Mesenchymal stem cell (in vitro differentiated cells and primary cell): ENCODE measurements at regions not wholly inside any gene's neighbourhood (a gene's known extent, or its start where the extent isn't known, plus 50 kb on each side); places are given as distances from the start of the nearest gene placed in this dataset.

Experiments
- DNase-seq: peaks from one replicate; pipeline ENCODE4 v3.0.0-alpha.2; 2013
- H2AFZ ChIP-seq: one replicate; pipeline ENCODE4 v1.6.1; 2013; ENCODE audit warnings: low read depth, mild to moderate bottlenecking, control low read depth, inconsistent platforms, low read length, moderate library complexity
- H2AK5ac ChIP-seq: 2 replicates; pipeline ENCODE4 v1.6.1; 2013; ENCODE audit warnings: low read length, moderate library complexity, mild to moderate bottlenecking, inconsistent platforms; ENCODE audit not compliant: severe bottlenecking
- H2BK120ac ChIP-seq: one replicate; pipeline ENCODE4 v1.6.1; 2013; ENCODE audit warnings: low read depth, mild to moderate bottlenecking, inconsistent platforms, low read length, moderate library complexity
- H2BK12ac ChIP-seq, 2 experiments: one replicate each; pipeline ENCODE4 v1.6.1; 2013; ENCODE audit warnings: inconsistent platforms in 2 of 2, low read length in 2 of 2, mild to moderate bottlenecking in 2 of 2, moderate library complexity in 2 of 2, control low read depth in 1 of 2
- H2BK15ac ChIP-seq: one replicate; pipeline ENCODE4 v1.6.1; 2013; ENCODE audit warnings: mild to moderate bottlenecking, low read depth, inconsistent platforms; ENCODE audit not compliant: poor library complexity, severe bottlenecking
- H2BK5ac ChIP-seq: 2 replicates; pipeline ENCODE4 v1.6.1; 2013; ENCODE audit warnings: low read depth, mild to moderate bottlenecking, low read length, control low read depth, inconsistent platforms; ENCODE audit not compliant: poor library complexity, severe bottlenecking
- H3K14ac ChIP-seq, 2 experiments: one replicate each; pipeline ENCODE4 v1.6.1; 2013; ENCODE audit warnings: inconsistent platforms in 2 of 2, low read length in 2 of 2, control low read depth in 1 of 2, mild to moderate bottlenecking in 1 of 2, moderate library complexity in 1 of 2
- H3K18ac ChIP-seq, 2 experiments: one replicate each; pipeline ENCODE4 v1.6.1; 2013; ENCODE audit warnings: inconsistent platforms in 2 of 2, low read length in 2 of 2, control low read depth in 1 of 2, low read depth in 1 of 2, mild to moderate bottlenecking in 1 of 2
- H3K23ac ChIP-seq, 2 experiments: one replicate each; pipeline ENCODE4 v1.6.1; 2013; ENCODE audit warnings: inconsistent platforms in 2 of 2, low read length in 2 of 2, mild to moderate bottlenecking in 2 of 2, moderate library complexity in 2 of 2, control low read depth in 1 of 2
- H3K27ac ChIP-seq: 2 replicates; pipeline ENCODE4 v1.5.1; 2013; ENCODE audit warnings: mild to moderate bottlenecking, moderate library complexity, low read length, control low read depth, inconsistent platforms; ENCODE audit not compliant: poor library complexity, severe bottlenecking
- H3K27me3 ChIP-seq, 2 experiments: 2 replicates each; pipeline versions ENCODE4 v1.6.1 to v1.7.0; 2013; ENCODE audit warnings: low read length in 2 of 2, mild to moderate bottlenecking in 2 of 2, moderate library complexity in 2 of 2, control low read depth in 1 of 2, inconsistent platforms in 1 of 2; ENCODE audit not compliant: control insufficient read depth in 1 of 2, insufficient read depth in 1 of 2
- H3K36me3 ChIP-seq, 2 experiments: 2 replicates each; pipeline versions ENCODE4 v1.6.1 to v1.7.0; 2013; ENCODE audit warnings: low read length in 2 of 2, control low read depth in 1 of 2, inconsistent platforms in 1 of 2, low read depth in 1 of 2, mild to moderate bottlenecking in 1 of 2; ENCODE audit not compliant: insufficient read depth in 2 of 2, control insufficient read depth in 1 of 2
- H3K4ac ChIP-seq, 2 experiments: one replicate each; pipeline ENCODE4 v1.6.1; 2013; ENCODE audit warnings: inconsistent platforms in 2 of 2, low read length in 2 of 2, mild to moderate bottlenecking in 2 of 2, moderate library complexity in 2 of 2, control low read depth in 1 of 2, low read depth in 1 of 2
- H3K4me1 ChIP-seq: 2 replicates; pipeline ENCODE4 v1.6.1; 2013; ENCODE audit warnings: low read depth, low read length, control low read depth; ENCODE audit not compliant: control insufficient read depth, insufficient read depth
- H3K4me2 ChIP-seq: 2 replicates; pipeline ENCODE4 v1.6.1; 2013; ENCODE audit warnings: low read length, mild to moderate bottlenecking, inconsistent platforms; ENCODE audit not compliant: poor library complexity, severe bottlenecking
- H3K4me3 ChIP-seq, 2 experiments: 2 replicates each; pipeline versions ENCODE4 v1.5.1 to v1.7.0; 2013; ENCODE audit warnings: low read length in 2 of 2, mild to moderate bottlenecking in 2 of 2, control low read depth in 1 of 2, low read depth in 1 of 2; ENCODE audit not compliant: insufficient read depth in 1 of 2
- H3K79me1 ChIP-seq: replicated peaks from 2 replicates; pipeline ENCODE4 v1.6.1; 2013; ENCODE audit warnings: mild to moderate bottlenecking, control low read depth, low read length, inconsistent platforms; ENCODE audit not compliant: poor library complexity, severe bottlenecking
- H3K9ac ChIP-seq: 2 replicates; pipeline ENCODE4 v1.7.0; 2013; ENCODE audit warnings: mild to moderate bottlenecking, low read length, moderate library complexity
- H3K9me3 ChIP-seq: 2 replicates; pipeline ENCODE4 v1.7.0; 2013; ENCODE audit warnings: mild to moderate bottlenecking, low read length; ENCODE audit not compliant: control insufficient read depth
- H4K8ac ChIP-seq: one replicate; pipeline ENCODE4 v1.6.1; 2013; ENCODE audit warnings: inconsistent platforms, mild to moderate bottlenecking, low read length, moderate library complexity
- H4K91ac ChIP-seq: one replicate; pipeline ENCODE4 v1.6.1; 2013; ENCODE audit warnings: mild to moderate bottlenecking, low read length, inconsistent platforms
- WGBS: methylation state at CpG from one replicate; pipeline ENCODE4 v1.1.7; 2013; ENCODE audit warnings: mixed read lengths; 5-methylcytosine and 5-hydroxymethylcytosine counted together

DNA sequence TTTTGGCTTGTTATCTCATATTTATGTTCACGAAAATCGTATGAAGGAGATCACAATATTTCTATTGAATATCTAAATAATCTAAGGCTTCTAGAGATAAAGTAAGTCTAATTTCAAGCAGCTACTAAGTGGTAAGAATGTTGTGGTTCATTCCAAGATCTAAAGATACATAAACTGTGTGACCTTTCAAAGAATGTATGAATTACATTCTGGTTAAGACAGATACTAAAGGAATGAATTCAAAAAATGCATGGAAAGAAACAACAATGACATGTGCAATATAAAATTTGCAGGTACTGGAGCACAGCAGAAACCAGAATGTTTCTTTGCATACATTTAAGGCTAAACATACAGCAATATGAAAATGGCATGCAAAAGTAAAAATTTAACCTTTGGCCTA, 1214.6 kb downstream of the CDH8 start:
- H2AFZ ChIP-seq, result no peak overlapping the region
- no peak overlapping the region for H3K23ac ChIP-seq
- H3K18ac ChIP-seq, result no peak overlapping the region
- no peak overlapping the region for H3K9ac ChIP-seq
- DNase-seq, result no peak
- H4K91ac ChIP-seq, result no peak overlapping the region
- H3K4me3 ChIP-seq, result no peak overlapping the region
- peaks cover under 1% of the 10 kb centered on the region for H3K9me3 ChIP-seq
- H3K79me1 ChIP-seq, result no peaks in the 10 kb centered on the region
- no peak overlapping the region for H2BK15ac ChIP-seq
- H3K14ac ChIP-seq, result no peak overlapping the region
- no peak overlapping the region for H2BK12ac ChIP-seq
- H3K36me3 ChIP-seq, result no peaks in the 10 kb centered on the region
- no peak overlapping the region for H3K4ac ChIP-seq
- no peak overlapping the region for H2BK120ac ChIP-seq
- no peaks in the 10 kb centered on the region for H3K4me1 ChIP-seq
- no peak overlapping the region for H2AK5ac ChIP-seq
- H3K4me2 ChIP-seq, result no peak overlapping the region
- no peak overlapping the region for H2BK5ac ChIP-seq
- H4K8ac ChIP-seq, result no peak overlapping the region
- H3K27me3 ChIP-seq, result no peaks in the 10 kb centered on the region
- no peak overlapping the region for H3K27ac ChIP-seq
- no CpG with 5 or more reads among the region's 2 CpGs for WGBS

DNA sequence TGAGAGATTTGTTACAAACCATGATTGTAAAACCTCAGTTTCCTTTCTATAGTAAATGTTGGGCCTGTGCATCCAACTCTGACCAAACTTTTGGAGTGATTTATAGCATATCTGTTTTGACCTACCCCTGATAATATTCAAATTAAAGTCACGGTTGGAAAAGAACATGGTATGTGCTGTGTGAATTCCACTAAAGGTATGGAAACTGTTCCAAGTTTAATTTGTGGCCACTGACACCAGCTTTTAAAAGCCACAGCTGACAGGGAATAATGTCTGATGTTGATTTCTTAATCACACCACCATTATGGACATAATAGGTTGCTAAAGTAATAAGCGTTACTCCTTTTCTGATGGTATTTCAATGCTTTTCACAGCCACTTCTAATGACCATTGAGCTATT, 1215.9 kb downstream of the CDH8 start:
- no peak overlapping the region for H2BK120ac ChIP-seq
- no peak overlapping the region for H3K27ac ChIP-seq
- no peak overlapping the region for H3K4me2 ChIP-seq
- no peak for DNase-seq
- peaks cover 3% of the 10 kb centered on the region for H3K9me3 ChIP-seq
- 92% methylated on average over 2 of the region's 2 CpGs for WGBS
- H3K27me3 ChIP-seq, result no peaks in the 10 kb centered on the region
- no peak overlapping the region for H2AK5ac ChIP-seq
- no peak overlapping the region for H3K4me3 ChIP-seq
- no peak overlapping the region for H3K4ac ChIP-seq
- no peak overlapping the region for H3K18ac ChIP-seq
- H3K14ac ChIP-seq, result no peak overlapping the region
- H4K91ac ChIP-seq, result no peak overlapping the region
- H2AFZ ChIP-seq, result no peak overlapping the region
- no peaks in the 10 kb centered on the region for H3K4me1 ChIP-seq
- H3K23ac ChIP-seq, result no peak overlapping the region
- H2BK15ac ChIP-seq, result no peak overlapping the region
- no peak overlapping the region for H2BK5ac ChIP-seq
- H4K8ac ChIP-seq, result no peak overlapping the region
- no peaks in the 10 kb centered on the region for H3K36me3 ChIP-seq
- no peaks in the 10 kb centered on the region for H3K79me1 ChIP-seq
- no peak overlapping the region for H3K9ac ChIP-seq
- H2BK12ac ChIP-seq, result no peak overlapping the region

DNA sequence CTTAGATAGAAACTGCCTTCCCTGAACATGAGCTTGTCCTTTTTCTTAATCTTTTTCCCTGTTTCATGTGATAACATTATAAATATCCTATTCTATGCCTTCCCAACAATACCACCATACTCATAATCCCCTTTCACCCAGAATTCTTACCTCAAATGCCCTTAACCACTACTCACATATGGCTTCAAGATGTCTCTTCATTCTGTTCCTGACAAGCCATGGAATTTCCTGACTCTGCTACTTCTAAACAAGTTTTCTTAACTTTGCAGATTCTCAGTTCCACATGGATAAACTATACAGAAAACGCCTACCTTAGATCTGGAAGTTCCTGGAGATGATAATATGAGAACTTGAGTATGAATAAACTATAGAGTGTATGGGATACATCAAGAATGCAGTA, 1217.8 kb downstream of the CDH8 start:
- no peak overlapping the region for H2AFZ ChIP-seq
- WGBS, result no CpG with 5 or more reads among the region's 1 CpG

DNA sequence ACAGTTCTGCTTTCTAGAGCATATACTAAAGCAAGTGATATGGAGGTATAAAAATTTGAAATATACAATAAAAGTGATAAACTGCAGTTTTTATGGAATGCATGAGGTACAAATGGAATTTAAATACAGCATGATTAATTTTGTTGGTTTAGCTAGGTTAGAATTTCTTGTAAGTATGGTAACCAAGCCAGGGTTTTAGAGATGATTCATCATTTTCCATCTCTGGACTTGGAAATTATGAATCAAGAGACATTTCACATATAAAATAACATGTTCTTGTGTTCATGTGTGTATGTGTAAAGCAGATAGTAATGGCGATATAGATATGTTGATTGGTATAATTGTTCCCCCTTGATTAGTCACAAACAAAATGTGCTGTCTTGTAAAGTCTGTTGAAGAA, 1219.8 kb downstream of the CDH8 start:
- no peak overlapping the region for H3K4me3 ChIP-seq
- no peak for DNase-seq
- H3K4me2 ChIP-seq, result no peak overlapping the region
- H2BK15ac ChIP-seq, result no peak overlapping the region
- H2BK120ac ChIP-seq, result no peak overlapping the region
- no peak overlapping the region for H2AK5ac ChIP-seq
- H2AFZ ChIP-seq, result no peak overlapping the region
- H4K8ac ChIP-seq, result no peak overlapping the region
- H3K27ac ChIP-seq, result no peak overlapping the region
- no peaks in the 10 kb centered on the region for H3K4me1 ChIP-seq
- H2BK12ac ChIP-seq, result no peak overlapping the region
- H2BK5ac ChIP-seq, result no peak overlapping the region
- H3K14ac ChIP-seq, result no peak overlapping the region
- 96% methylated on average over 1 of the region's 1 CpG for WGBS
- H3K9me3 ChIP-seq, result peaks cover 3% of the 10 kb centered on the region
- H3K23ac ChIP-seq, result no peak overlapping the region
- no peak overlapping the region for H3K18ac ChIP-seq
- no peak overlapping the region for H3K9ac ChIP-seq
- no peak overlapping the region for H4K91ac ChIP-seq
- no peaks in the 10 kb centered on the region for H3K27me3 ChIP-seq
- no peaks in the 10 kb centered on the region for H3K36me3 ChIP-seq
- no peaks in the 10 kb centered on the region for H3K79me1 ChIP-seq
- no peak overlapping the region for H3K4ac ChIP-seq

More for the DNA sequence above, 1217.8 kb downstream of the CDH8 start:
- Histone ChIP-seq H3K9ac (no peak overlapping the region), H3K79me1 (no peaks in the 10 kb centered on the region), H3K4me3 (no peak overlapping the region), H3K4me1 (no peaks in the 10 kb centered on the region), H3K9me3 (peaks cover 3% of the 10 kb centered on the region), H3K23ac (no peak overlapping the region), H3K4me2 (no peak overlapping the region), H4K8ac (no peak overlapping the region), H3K27me3 (no peaks in the 10 kb centered on the region), H3K14ac (no peak overlapping the region), H3K36me3 (no peaks in the 10 kb centered on the region), H3K4ac (no peak overlapping the region), H2BK120ac (no peak overlapping the region), H3K18ac (no peak overlapping the region), H2AK5ac (no peak overlapping the region), H4K91ac (no peak overlapping the region), H2BK15ac (no peak overlapping the region), H2BK12ac (no peak overlapping the region), H2BK5ac (no peak overlapping the region), H3K27ac (no peak overlapping the region)
- DNase-seq, result no peak
